ENCODE measurements at regions not wholly inside any gene's neighbourhood (a gene's known extent, or its start where the extent isn't known, plus 50 kb on each side); places are given as distances from the start of the nearest gene placed in this dataset.
"Not testable (repeated sequence)": the region's sequence is repeated elsewhere in the genome, so short reads cannot be mapped to it uniquely, and the experiment has no call there.

DNA sequence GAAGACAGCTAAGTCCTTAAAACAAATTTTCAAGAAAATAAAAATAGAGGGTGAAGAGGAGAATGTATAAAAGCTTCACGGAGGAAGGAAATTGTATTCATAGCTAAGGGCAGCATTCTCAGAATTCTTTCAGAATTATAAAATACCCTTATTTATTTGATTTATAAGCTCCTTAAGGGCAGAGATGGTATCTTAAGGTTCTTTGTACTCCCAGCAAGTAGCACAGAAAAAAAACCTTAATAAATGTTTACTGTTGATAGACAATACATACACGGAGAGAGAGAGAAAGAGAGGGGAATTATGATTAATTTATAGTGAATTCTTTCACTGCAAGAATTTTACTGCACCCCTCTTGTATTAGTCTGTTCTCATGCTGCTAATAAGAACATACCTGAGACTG, 375.6 kb upstream of the CCDC54 start:
- DNase-seq (ENCODE audit: low spot score), result no peak

DNA sequence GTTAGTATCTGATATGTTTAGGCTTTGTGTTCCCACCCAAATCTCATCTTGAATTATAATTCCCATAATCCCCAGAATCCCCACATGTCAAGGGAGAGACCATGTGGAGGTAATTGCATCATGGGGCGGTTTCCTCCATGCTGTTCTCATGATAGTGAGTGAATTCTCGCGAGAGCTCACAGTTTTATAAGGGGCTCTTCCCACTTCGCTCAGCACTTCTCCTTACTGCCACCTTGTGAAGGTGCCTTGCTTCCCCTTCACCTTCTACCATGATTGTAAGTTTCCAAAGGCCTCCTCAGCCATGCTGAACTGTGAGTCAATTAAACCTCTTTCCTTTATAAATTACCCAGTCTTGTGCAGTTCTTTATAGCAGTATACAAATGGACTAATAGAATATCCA, 371.9 kb upstream of the CCDC54 start:
- DNase-seq (ENCODE audit: low spot score), result not testable (repeated sequence)

DNA sequence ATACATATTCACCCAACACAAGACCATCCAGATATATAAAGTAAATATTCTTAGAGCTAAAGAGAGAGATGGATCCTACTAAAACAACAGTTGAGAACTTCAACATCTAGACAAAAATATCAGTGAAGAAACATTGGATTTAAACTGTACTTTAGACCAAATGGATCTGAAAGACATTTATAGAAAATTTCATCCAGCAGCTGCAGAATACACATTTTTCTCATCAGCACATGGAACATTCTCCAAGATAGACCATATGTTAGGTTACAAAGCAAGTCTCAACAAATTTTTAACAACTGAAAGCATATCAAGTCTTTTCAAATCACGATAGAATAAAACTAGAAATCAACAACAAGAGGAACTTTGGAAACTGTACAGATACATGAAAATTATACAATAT, 369.0 kb upstream of the CCDC54 start:
- no peak for DNase-seq (ENCODE audit: low spot score)

- no peak for DNase-seq (ENCODE audit: low spot score)
Measured at GRCh38 chr3:107013641-107014040, 363.6 kb upstream of the CCDC54 start.

- DNase-seq (ENCODE audit: low spot score), result peak; percentile 62
Measured at GRCh38 chr3:107024551-107025026, 352.6 kb upstream of the CCDC54 start.

GRCh38 chr3:107025961-107026360, 351.3 kb upstream of the CCDC54 start:
- peak; percentile 66 for DNase-seq (ENCODE audit: low spot score)

- DNase-seq (ENCODE audit: low spot score), result peak; percentile 93
Measured at GRCh38 chr3:107028086-107028485, 349.2 kb upstream of the CCDC54 start.

GRCh38 chr3:107028626-107029025, 348.6 kb upstream of the CCDC54 start:
- peak; percentile 76 for DNase-seq (ENCODE audit: low spot score)

DNA sequence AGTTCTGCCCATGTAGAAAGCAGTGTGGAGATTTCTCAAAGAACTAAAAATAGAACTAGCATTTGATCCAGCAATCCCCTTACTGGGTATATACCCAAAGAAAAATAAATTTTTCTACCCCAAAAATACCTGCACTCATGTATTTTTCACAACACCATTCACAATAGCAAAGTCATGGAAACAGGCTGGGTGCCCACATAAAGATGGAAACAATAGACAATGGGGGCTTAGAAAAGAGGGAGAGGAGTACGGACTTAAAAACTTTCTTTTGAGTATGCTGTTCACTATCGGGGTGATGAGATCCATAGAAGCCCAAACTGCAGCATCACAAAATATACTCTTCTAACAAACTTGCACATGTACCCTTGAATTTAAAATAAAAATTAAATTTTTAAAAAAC, 345.1 kb upstream of the CCDC54 start:
- peak; percentile 77 for DNase-seq (ENCODE audit: low spot score)

DNA sequence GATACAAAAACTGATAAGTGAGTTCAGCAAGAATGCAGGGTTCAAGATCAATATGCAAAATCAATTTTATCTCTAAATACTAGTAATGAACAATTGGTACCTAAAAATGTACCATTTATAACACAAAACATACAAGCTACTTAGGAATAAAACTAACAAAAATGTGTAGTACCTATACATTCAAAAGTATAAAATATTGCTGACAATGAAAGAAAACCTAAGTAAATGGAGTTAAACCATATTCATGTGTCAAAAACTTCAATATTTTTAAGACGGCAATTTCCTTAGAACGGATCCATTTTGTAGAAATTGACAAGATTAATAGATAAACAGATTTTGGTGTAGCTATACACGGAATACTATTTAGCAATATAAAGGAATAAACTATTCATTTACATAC, 343.1 kb upstream of the CCDC54 start:
- DNase-seq (ENCODE audit: low spot score), result no peak

DNA sequence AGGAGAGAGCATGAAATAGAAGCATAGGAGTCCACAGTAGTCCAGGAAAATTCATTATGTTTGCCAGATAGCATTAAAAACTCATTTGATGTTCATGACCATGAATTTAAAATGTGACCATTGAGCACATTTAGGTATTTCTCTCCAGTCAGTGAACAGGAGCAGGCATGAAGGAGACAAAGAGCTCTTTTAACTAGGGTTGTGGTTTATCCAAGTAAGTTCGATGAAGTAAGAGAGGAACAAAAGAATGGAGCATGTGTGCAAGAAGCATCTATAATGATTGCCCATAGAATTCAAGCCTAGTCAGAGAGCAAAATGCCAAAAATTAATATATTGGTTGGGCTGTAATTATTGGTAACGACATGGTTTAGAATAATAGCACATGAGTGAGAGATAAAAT, 342.1 kb upstream of the CCDC54 start:
- DNase-seq (ENCODE audit: low spot score), result peak; percentile 12

- DNase-seq (ENCODE audit: low spot score), result peak; percentile 53
Measured at GRCh38 chr3:107044677-107045076, 332.6 kb upstream of the CCDC54 start.

DNA sequence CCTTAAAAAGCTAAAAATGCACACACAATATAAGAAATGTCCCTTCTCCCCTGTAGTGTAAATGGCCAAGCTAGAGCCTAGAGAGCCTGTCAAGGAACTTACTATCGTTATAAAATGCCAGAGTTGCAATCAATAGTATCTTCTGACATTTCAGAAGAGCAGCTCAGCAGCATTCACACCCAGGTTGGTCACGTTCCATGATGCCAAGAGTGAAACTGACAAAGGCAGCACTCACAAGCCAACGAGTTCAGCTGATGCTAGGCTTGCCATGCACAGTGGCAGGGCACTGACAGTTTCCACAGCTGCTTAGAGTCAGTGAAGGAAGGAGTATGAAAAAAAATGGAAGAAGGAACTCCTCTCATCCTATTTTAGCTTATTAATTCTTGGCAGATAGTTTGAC, 331.4 kb upstream of the CCDC54 start:
- peak; percentile 87 for DNase-seq (ENCODE audit: low spot score)

DNA sequence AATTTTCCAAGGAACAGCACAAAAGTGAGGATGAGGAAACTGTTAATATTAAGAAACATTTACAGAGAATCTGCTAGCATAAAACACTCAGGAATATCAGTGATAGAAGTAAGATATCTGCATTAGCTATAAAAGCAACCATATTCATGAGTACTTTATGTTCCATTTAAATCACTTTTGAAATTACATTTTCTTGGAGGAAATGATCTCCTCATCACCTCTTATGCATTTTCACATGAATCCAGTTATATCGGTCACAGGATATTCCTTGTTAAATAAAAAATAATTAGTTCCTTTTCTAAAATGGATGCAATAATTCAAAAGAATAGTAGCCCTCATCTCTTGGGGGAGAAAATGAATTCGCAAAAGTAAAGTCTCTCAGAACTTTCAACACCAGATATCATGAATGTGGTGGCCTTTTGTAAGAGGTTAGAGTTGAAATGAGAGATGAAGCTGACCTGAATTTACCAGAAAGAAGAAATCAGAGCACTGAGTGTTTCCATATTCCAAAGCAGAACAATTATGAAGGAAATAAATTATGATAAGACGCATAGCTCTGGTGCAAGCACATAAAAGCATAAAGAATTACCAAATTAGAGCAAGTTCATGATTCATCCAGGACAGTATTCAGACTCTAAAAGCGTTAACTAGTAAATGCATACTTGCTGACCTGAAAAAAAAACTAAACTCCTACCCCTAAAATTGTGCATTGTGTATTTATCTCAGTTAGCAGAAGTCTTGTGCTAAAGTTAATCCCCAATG, 321.9 kb upstream of the CCDC54 start:
- DNase-seq (ENCODE audit: low spot score), result no peak

DNA sequence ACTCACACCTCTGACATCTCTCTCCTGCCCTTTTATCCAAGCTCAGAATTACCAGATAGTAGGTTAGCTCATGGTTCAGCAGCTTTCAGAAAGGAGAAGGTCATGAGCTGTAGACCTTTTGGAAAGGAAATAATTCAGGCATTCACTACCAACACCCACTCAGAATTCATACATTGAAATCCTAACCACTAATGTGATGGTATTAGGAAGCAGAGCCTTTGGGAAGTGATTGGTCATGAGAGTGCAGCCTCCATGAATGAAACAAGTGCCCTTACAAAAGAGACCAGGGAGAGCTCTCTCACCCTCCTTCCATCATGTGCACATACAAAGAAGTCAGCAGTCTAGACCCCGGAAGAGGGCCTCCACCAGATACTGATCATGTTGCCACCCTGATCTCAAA, 315.8 kb upstream of the CCDC54 start:
- no peak for DNase-seq (ENCODE audit: low spot score)

DNA sequence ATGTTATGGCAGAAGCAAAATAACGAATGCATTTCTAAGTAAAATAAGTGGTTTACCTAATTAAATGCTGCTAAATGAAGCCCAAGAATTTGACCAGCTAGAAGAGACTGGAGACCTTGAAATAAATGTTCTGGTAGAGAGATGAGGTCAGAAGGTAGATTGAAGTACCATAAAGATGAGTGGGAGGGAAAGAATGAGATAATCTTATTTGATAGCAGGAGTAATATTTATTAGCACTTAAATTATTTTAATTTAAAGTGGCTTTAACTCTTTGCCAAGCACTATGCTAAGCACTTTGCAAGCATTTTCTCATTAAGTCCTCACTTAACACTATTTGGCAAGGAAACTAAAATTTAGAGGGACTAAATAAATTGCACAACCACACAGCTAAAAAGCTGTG, 314.9 kb upstream of the CCDC54 start:
- DNase-seq (ENCODE audit: low spot score), result no peak

DNA sequence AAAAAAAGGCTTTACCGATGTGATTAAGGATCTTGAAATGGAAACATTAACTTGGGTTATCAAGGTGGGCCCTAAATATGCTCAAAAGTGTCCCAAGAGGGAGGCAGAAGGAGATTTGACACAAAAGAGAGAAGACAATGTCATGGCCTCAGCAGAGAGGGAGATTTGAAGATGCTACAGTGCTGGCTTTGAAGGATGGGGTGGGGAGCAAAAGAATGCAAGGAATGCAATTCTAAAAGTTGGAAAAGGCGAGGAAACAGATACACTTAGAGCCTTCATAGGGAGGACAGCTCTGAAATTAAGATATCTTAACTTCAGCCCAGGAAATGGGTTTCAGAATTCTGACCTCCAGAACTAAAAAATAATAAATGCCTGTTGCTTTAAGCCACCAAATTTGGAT, 314.5 kb upstream of the CCDC54 start:
- no peak for DNase-seq (ENCODE audit: low spot score)

DNA sequence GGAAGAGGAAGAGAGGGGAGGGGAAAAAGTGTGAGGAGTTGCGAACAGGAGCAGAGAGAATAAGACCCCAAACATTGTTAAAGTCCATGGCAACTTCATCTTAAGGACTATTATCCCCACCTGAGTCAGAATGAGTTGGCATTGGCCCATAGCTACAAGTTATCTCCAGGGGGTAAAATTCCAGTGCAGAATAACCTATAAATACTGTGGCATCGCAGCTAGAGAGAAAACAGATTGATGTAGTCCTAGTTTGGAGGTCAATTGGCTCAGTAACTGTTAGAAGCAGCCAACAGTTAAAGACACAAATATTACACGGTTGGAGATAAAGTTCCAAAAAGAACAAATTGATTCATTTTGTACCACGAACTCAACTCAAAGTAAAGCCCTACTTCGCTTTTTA, 313.9 kb upstream of the CCDC54 start:
- DNase-seq (ENCODE audit: low spot score), result peak; percentile 16

DNA sequence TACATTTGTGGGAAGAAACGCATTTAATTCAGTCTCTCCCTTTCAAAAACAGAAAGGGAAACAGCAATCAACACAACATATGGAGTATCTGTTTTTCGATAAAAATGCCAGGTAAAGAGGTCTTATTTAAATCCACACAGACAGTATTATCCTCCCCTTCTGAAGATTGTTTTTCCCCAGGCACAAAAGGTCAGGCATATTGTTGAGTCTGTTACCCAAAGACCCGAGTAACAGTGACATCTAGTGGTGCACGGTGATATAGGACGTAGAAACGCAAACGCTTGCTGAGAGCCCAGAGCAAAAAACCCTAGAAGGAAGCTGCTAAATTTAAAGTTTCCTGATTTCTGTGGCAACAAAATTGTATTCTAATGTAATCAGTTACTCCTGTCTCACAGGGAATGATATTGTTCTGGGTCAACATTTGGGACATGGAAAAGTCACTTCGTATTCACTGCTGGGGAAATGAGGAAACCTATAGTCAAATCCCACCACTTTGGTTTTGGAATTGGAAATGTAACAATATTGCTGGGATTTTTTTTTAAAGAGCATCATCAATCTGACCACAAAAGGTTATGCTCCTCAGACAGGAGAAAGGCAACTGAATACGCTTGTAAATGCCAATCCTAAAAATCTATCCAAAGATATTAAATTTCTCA, 312.7 kb upstream of the CCDC54 start:
- peak; percentile 97 for DNase-seq (ENCODE audit: low spot score)

DNA sequence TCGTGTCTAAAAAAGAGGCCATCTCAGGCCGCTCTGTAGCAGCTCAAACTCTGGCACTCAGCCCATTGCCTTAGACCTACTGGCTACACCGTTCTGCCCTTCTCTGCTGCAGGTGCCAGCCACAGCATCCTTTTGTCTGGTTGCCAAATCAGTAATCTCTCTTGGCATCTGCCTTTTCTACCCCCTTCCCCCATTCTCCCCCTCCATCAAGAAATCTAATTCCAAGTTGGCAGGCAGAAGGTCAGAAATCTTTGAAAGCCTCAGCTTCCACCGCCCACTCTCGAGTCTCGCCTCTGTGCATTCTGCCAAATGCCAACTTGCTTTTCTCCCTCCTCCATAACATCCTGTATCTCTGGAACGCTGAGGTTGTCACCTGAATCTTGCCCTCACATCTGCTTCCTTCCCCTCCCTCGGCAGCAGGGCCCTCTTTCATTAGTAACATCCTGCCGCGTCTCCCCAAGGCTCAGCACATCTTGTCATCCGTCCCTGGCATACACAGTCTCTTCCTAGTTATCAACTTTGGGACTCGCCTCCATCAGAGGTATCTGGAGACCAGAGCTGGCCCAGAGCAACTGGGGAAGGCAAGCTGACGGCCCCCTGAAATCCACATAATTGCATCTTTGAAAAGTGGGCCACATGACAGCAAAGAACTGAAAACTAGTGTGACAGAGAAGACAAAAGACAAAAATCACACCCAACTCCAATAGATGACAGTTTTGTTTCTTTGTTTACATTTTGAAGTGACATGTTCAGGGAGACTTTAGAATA, 312.0 kb upstream of the CCDC54 start:
- DNase-seq (ENCODE audit: low spot score), result peak; percentile 65

GRCh38 chr3:107067421-107067820, 309.8 kb upstream of the CCDC54 start:
- DNase-seq (ENCODE audit: low spot score), result no peak

- DNase-seq (ENCODE audit: low spot score), result no peak
Measured at GRCh38 chr3:107068980-107069379, 308.3 kb upstream of the CCDC54 start.

- no peak for DNase-seq (ENCODE audit: low spot score)
Measured at GRCh38 chr3:107076946-107077345, 300.3 kb upstream of the CCDC54 start.
